ENCODE measurements at regions not wholly inside any gene's neighbourhood (a gene's known extent, or its start where the extent isn't known, plus 50 kb on each side); places are given as distances from the start of the nearest gene placed in this dataset.

GRCh38 chr6:19668710-19669109, 168.5 kb upstream of the ID4 start:
- Histone ChIP-seq H2BK12ac (ENCODE audit: low read depth, low read length) (no peak overlapping the region), H4K91ac (replicated peaks; ENCODE audit: insufficient read length, low read length) (no peak overlapping the region), H3K18ac (ENCODE audit: extremely low read depth, low read length) (no peak overlapping the region), H3K23ac (ENCODE audit: insufficient read length) (no peak overlapping the region), H3K79me2 (ENCODE audit: control insufficient read depth in 1 of 2, insufficient read depth in 2 of 2, low read length in 2 of 2) (no peaks in the 10 kb centered on the region), H3K9me3 (ENCODE audit: insufficient read depth in 2 of 2, low read depth in 1 of 2, low read length in 1 of 2) (no peaks in the 10 kb centered on the region), H2BK5ac (ENCODE audit: low read depth, low read length) (no peak overlapping the region), H3K56ac (replicated peaks; ENCODE audit: insufficient read length, low read depth, low read length) (no peak overlapping the region), H3K27ac (ENCODE audit: low read depth, low read length) (no peak overlapping the region), H3K27me3 (replicated peaks in 1 of 4; ENCODE audit: control insufficient read depth in 3 of 4, extremely low read depth in 1 of 4, insufficient read depth in 3 of 4, low read length in 3 of 4) (no peaks in the 10 kb centered on the region; a peak in 1 of 7 replicates), H3K4me2 (ENCODE audit: insufficient read depth in 1 of 2, low read depth in 2 of 2, low read length in 2 of 2) (no peak overlapping the region), H3K79me1 (ENCODE audit: low read depth, low read length) (no peaks in the 10 kb centered on the region), H4K8ac (ENCODE audit: extremely low read depth, insufficient read depth, low read length) (no peak overlapping the region), H3K4me3 (ENCODE audit: extremely low read depth in 1 of 4, insufficient read depth in 2 of 4, low read depth in 3 of 4, low read length in 4 of 4) (no peak overlapping the region), H3K14ac (ENCODE audit: insufficient read length) (no peak overlapping the region), H2BK20ac (ENCODE audit: low read length) (no peak overlapping the region), H2BK15ac (ENCODE audit: low read length) (no peak overlapping the region), H2AFZ (ENCODE audit: low read length) (0 out of 2 replicates have a peak overlapping the region, but pooled peaks have one; percentile 31), H3K23me2 (ENCODE audit: low read depth, low read length) (no peaks in the 10 kb centered on the region; the same call in 1 of the 2 replicates), H4K20me1 (replicated peaks in 1 of 2; ENCODE audit: control insufficient read depth in 1 of 2, insufficient read depth in 2 of 2, low read length in 2 of 2) (no peaks in the 10 kb centered on the region), H3K36me3 (ENCODE audit: control insufficient read depth in 2 of 4, insufficient read depth in 4 of 4, low read length in 3 of 4) (no peaks in the 10 kb centered on the region), H3K9ac (replicated peaks in 1 of 4; ENCODE audit: extremely low read depth in 1 of 4, low read depth in 3 of 4, low read length in 3 of 4) (no peak overlapping the region), H3K4me1 (replicated peaks in 1 of 4; ENCODE audit: control insufficient read depth in 3 of 4, insufficient read depth in 4 of 4, low read length in 3 of 4) (peaks cover 0 to 21% (median 16%) of the 10 kb centered on the region in 4 experiments; a peak in 6 of 7 replicates), H3K4ac (replicated peaks; ENCODE audit: insufficient read length, low read depth, low read length) (no peak overlapping the region), H4K5ac (ENCODE audit: insufficient read length, low read depth, low read length) (no peak overlapping the region), H2BK120ac (replicated peaks; ENCODE audit: low read depth, low read length) (no peak overlapping the region), H2AK5ac (ENCODE audit: low read depth, low read length) (no peak overlapping the region)
- FAIRE-seq (no peak), DNase-seq (ENCODE audit: low read depth in 1 of 2, low spot score in 2 of 2) (no peak)
- ChIA-PET CTCF (ENCODE audit: partially characterized antibody) (no interaction called here), POLR2A (ENCODE audit: partially characterized antibody) (interaction anchor here (1.6 kb wide), 1 partner anchor 8 kb away, joined by 5 read pairs; no protein-coding TSS in a partner anchor)
- TF ChIP-seq KDM5A (IDR thresholded peaks at IDR 0.05; ENCODE audit: low read length) (no peak), CBX8 (IDR thresholded peaks at IDR 0.05; ENCODE audit: borderline replicate concordance, low read depth, low read length) (no peak), BACH1 (IDR thresholded peaks at IDR 0.05; ENCODE audit: low read length) (no peak), FOSL1 (IDR thresholded peaks at IDR 0.05; ENCODE audit: insufficient read depth, low read depth, low read length) (no peak), TAF1 (IDR thresholded peaks at IDR 0.05; ENCODE audit: low read depth, low read length) (no peak), RFX5 (IDR thresholded peaks at IDR 0.05; ENCODE audit: borderline replicate concordance, low read depth, low read length) (no peak), EZH2 (IDR thresholded peaks at IDR 0.05; ENCODE audit: low read depth, low read length, severe bottlenecking) (no peak), SUZ12 (IDR thresholded peaks at IDR 0.05; ENCODE audit: low read length) (no peak), BCL11A (IDR thresholded peaks at IDR 0.05; ENCODE audit: low read depth in 2 of 2, low read length in 2 of 2) (no peak), SAP30 (IDR thresholded peaks at IDR 0.05; ENCODE audit: insufficient read depth, insufficient replicate concordance, low read length) (no peak)
- TF ChIP-seq, protein P1, sequence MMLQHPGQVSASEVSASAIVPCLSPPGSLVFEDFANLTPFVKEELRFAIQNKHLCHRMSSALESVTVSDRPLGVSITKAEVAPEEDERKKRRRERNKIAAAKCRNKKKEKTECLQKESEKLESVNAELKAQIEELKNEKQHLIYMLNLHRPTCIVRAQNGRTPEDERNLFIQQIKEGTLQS (IDR thresholded peaks at IDR 0.05; ENCODE audit: insufficient read depth, low read depth, low read length): no peak
- TF ChIP-seq, protein P2, sequence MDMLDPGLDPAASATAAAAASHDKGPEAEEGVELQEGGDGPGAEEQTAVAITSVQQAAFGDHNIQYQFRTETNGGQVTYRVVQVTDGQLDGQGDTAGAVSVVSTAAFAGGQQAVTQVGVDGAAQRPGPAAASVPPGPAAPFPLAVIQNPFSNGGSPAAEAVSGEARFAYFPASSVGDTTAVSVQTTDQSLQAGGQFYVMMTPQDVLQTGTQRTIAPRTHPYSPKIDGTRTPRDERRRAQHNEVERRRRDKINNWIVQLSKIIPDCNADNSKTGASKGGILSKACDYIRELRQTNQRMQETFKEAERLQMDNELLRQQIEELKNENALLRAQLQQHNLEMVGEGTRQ (IDR thresholded peaks at IDR 0.05; ENCODE audit: low read length): no peak

Data from H1 (cell line).